ENCODE measurements at regions not wholly inside any gene's neighbourhood (a gene's known extent, or its start where the extent isn't known, plus 50 kb on each side); places are given as distances from the start of the nearest gene placed in this dataset.

- TF ChIP-seq CTCF (conservative IDR thresholded peaks at IDR 0.05 in 1 of 2, IDR thresholded peaks at IDR 0.05 in 1 of 2; ENCODE audit: low read depth in 1 of 2, low read length in 2 of 2), result no peak
- TF ChIP-seq EZH2 (IDR thresholded peaks at IDR 0.05; ENCODE audit: low read length, missing control alignments), result no peak
These were observed 56.5 kb upstream of the KDM7A start for GRCh38 chr7:140232957-140233917.
